Fibroblast of skin of back (primary cell): ENCODE measurements at regions not wholly inside any gene's neighbourhood (a gene's known extent, or its start where the extent isn't known, plus 50 kb on each side); places are given as distances from the start of the nearest gene placed in this dataset.
"Not testable (repeated sequence)": the region's sequence is repeated elsewhere in the genome, so short reads cannot be mapped to it uniquely, and the experiment has no call there.

Source experiments
- DNase-seq: peaks from one replicate; pipeline ENCODE4 v3.0.0-alpha.2; 2013

- not testable (repeated sequence) for DNase-seq
These were observed 52.3 kb upstream of the LRRC30 start for GRCh38 chr18:7178568-7178967.

GRCh38 chr18:7177116-7177744 lies 53.7 kb upstream of the LRRC30 start:
- peak; percentile 60 for DNase-seq

GRCh38 chr18:7174344-7175095 lies 56.4 kb upstream of the LRRC30 start:
- DNase-seq, result peak; percentile 16

- no peak for DNase-seq
These were observed 55.6 kb upstream of the LAMA1 start for GRCh38 chr18:7173216-7173615.

GRCh38 chr18:7172611-7173010 lies 55.0 kb upstream of the LAMA1 start:
- DNase-seq, result no peak

- DNase-seq, result no peak
These were observed 52.7 kb upstream of the LAMA1 start for GRCh38 chr18:7170292-7170691.

GRCh38 chr18:7169601-7170000 lies 52.0 kb upstream of the LAMA1 start:
- DNase-seq, result no peak

- DNase-seq, result no peak
These were observed 50.8 kb upstream of the LAMA1 start for GRCh38 chr18:7168408-7168807.
